ENCODE measurements at regions not wholly inside any gene's neighbourhood (a gene's known extent, or its start where the extent isn't known, plus 50 kb on each side); places are given as distances from the start of the nearest gene placed in this dataset.

DNA sequence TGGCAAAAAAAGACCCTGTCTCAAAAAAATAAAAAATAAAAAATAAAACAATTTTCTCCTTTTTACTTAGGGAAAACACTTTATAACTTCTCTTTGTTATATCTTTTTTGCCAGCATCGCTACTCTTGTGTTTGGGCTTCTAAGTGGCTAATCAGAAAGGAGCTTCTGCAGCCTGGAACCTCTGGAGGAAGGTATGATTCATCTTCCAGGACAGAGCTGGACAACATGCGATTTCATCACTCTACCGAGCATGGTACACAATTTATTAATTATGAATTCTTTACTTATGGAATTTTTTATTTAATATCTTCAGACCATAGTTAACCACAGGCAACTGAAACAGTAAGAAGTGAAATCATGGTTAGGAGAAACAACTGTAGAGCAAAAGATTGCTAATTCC lies 1254.3 kb upstream of the AGA start:
- TF ChIP-seq POLR2AphosphoS5 (IDR thresholded peaks at IDR 0.05; ENCODE audit: borderline replicate concordance, low read depth, low read length) (no peak), EZH2 (IDR thresholded peaks at IDR 0.05) (no peak)
